Mesendoderm (in vitro differentiated cells): ENCODE measurements at regions not wholly inside any gene's neighbourhood (a gene's known extent, or its start where the extent isn't known, plus 50 kb on each side); places are given as distances from the start of the nearest gene placed in this dataset.
A peak's percentile ranks its signal among the peaks of the same experiment; 100 is the strongest.

Experiments used
- DNase-seq: peaks from one replicate; pipeline ENCODE4 v3.0.0; 2013
- H2AK5ac ChIP-seq: 2 replicates; pipeline ENCODE4 v1.6.1; 2013; ENCODE audit warnings: low read length, inconsistent platforms
- H2BK120ac ChIP-seq: 2 replicates; pipeline ENCODE4 v1.6.1; 2013; ENCODE audit warnings: low read depth, mild to moderate bottlenecking, low read length, moderate library complexity, mixed read lengths
- H2BK15ac ChIP-seq: replicated peaks from 2 replicates; pipeline ENCODE4 v1.6.1; 2013; ENCODE audit warnings: low read depth, mild to moderate bottlenecking, moderate library complexity
- H2BK5ac ChIP-seq: 2 replicates; pipeline ENCODE4 v1.6.1; 2013; ENCODE audit warnings: low read length, inconsistent platforms
- H3K18ac ChIP-seq: 2 replicates; pipeline ENCODE4 v1.6.1; 2013; ENCODE audit warnings: mild to moderate bottlenecking, low read length, mixed read lengths
- H3K23ac ChIP-seq: one replicate; pipeline ENCODE4 v1.6.1; 2013; ENCODE audit warnings: low read length
- H3K27ac ChIP-seq: 2 replicates; pipeline ENCODE4 v1.5.1; 2013; ENCODE audit warnings: low read depth, mild to moderate bottlenecking, inconsistent platforms, low read length, moderate library complexity
- H3K27me3 ChIP-seq: 2 replicates; pipeline ENCODE4 v1.6.1; 2013; ENCODE audit warnings: low read length, control low read depth, mild to moderate bottlenecking, inconsistent platforms; ENCODE audit not compliant: insufficient read depth, poor library complexity
- H3K36me3 ChIP-seq: 2 replicates; pipeline ENCODE4 v1.6.1; 2013; ENCODE audit warnings: low read length, inconsistent platforms; ENCODE audit not compliant: control insufficient read depth, insufficient read depth
- H3K4ac ChIP-seq: one replicate; pipeline ENCODE4 v1.6.1; 2013; ENCODE audit warnings: low read depth, mild to moderate bottlenecking, low read length, moderate library complexity
- H3K4me1 ChIP-seq: 2 replicates; pipeline ENCODE4 v1.6.1; 2013; ENCODE audit warnings: low read depth, low read length, inconsistent platforms; ENCODE audit not compliant: control insufficient read depth
- H3K4me2 ChIP-seq: 2 replicates; pipeline ENCODE4 v1.6.1; 2013; ENCODE audit warnings: low read length
- H3K4me3 ChIP-seq: 2 replicates; pipeline ENCODE4 v1.5.1; 2013; ENCODE audit warnings: mild to moderate bottlenecking, low read length
- H3K56ac ChIP-seq: one replicate; pipeline ENCODE4 v1.6.1; 2013; ENCODE audit warnings: low read length
- H3K79me1 ChIP-seq: 2 replicates; pipeline ENCODE4 v1.6.1; 2013; ENCODE audit warnings: low read length, inconsistent platforms
- H3K79me2 ChIP-seq: 2 replicates; pipeline ENCODE4 v1.6.1; 2013; ENCODE audit warnings: mild to moderate bottlenecking, low read length; ENCODE audit not compliant: control insufficient read depth, insufficient read depth
- H3K9ac ChIP-seq: 2 replicates; pipeline ENCODE4 v1.6.1; 2013; ENCODE audit warnings: low read length, inconsistent platforms
- H4K5ac ChIP-seq: one replicate; pipeline ENCODE4 v1.6.1; 2013; ENCODE audit warnings: low read length
- H4K8ac ChIP-seq: one replicate; pipeline ENCODE4 v1.6.1; 2013; ENCODE audit warnings: low read depth, mild to moderate bottlenecking, control low read depth, low read length, moderate library complexity
- WGBS: extraction: QIAGEN DNeasy Blood & Tissue Kit; methylation state at CpG from one replicate; pipeline ENCODE4 v1.1.7; 2013; ENCODE audit warnings: low lambda C conversion rate, missing lambda C conversion rate; ENCODE audit not compliant: insufficient coverage; ENCODE audit errors: extremely low coverage; 5-methylcytosine and 5-hydroxymethylcytosine counted together

DNA sequence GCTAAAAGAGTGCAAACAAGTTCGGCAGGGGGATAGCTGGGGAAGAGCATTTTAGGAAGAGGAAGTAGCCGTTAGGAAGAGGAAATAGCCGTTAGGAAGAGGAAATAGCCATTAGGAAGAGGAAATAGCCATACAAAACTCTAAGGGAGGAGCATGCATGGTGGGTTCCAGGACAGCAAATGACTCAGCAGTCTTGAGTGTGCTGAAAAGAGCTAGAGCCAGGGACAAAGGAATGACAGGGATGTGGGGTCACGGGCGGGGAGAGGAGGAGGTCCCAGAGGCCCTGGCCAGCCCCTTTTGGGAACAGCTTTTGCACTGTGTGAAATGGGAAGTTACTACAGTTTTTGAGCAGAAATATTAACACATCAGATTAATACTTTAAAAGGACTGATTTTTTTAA, 882.6 kb downstream of the TRIML1 start:
- no peak overlapping the region for H3K23ac ChIP-seq
- WGBS, result no CpG with 5 or more reads among the region's 5 CpGs

GRCh38 chr4:189022440-189023035, 883.3 kb downstream of the TRIML1 start:
- H3K56ac ChIP-seq, result no peak overlapping the region
- WGBS, result no CpG with 5 or more reads among the region's 4 CpGs
- H4K8ac ChIP-seq, result no peak overlapping the region
- no peak overlapping the region for H3K4me3 ChIP-seq
- H4K5ac ChIP-seq, result no peak overlapping the region
- H3K18ac ChIP-seq, result no peak overlapping the region
- no peak overlapping the region for H2BK15ac ChIP-seq
- peak; percentile 6 for DNase-seq
- H3K79me2 ChIP-seq, result no peaks in the 10 kb centered on the region
- no peak overlapping the region for H3K9ac ChIP-seq
- no peak overlapping the region for H3K4ac ChIP-seq
- H3K27ac ChIP-seq, result no peak overlapping the region
- H3K79me1 ChIP-seq, result no peaks in the 10 kb centered on the region
- no peak overlapping the region for H3K23ac ChIP-seq
- H2BK120ac ChIP-seq, result no peak overlapping the region
- H3K36me3 ChIP-seq, result no peaks in the 10 kb centered on the region
- no peak overlapping the region for H2BK5ac ChIP-seq
- no peak overlapping the region for H3K4me2 ChIP-seq
- H3K4me1 ChIP-seq, result no peaks in the 10 kb centered on the region
- H3K27me3 ChIP-seq, result no peaks in the 10 kb centered on the region
- H2AK5ac ChIP-seq, result no peak overlapping the region

More for the DNA sequence above, 882.6 kb downstream of the TRIML1 start:
- Histone ChIP-seq H3K79me1 (no peaks in the 10 kb centered on the region), H3K56ac (no peak overlapping the region), H3K4me1 (no peaks in the 10 kb centered on the region), H2BK15ac (no peak overlapping the region), H2AK5ac (no peak overlapping the region), H4K5ac (no peak overlapping the region), H3K18ac (no peak overlapping the region), H3K9ac (no peak overlapping the region), H3K4me2 (no peak overlapping the region), H3K4me3 (no peak overlapping the region), H3K79me2 (no peaks in the 10 kb centered on the region), H3K4ac (no peak overlapping the region), H2BK5ac (no peak overlapping the region), H4K8ac (no peak overlapping the region), H3K27me3 (no peaks in the 10 kb centered on the region), H2BK120ac (no peak overlapping the region), H3K36me3 (no peaks in the 10 kb centered on the region), H3K27ac (no peak overlapping the region)
- peak; percentile 81 for DNase-seq

- no peak overlapping the region for H2BK15ac ChIP-seq
- H3K27ac ChIP-seq, result no peak overlapping the region
Observed at GRCh38 chr4:189029976-189030504, 890.8 kb downstream of the TRIML1 start.

GRCh38 chr4:189032606-189033338, 893.5 kb downstream of the TRIML1 start:
- no CpG with 5 or more reads among the region's 10 CpGs for WGBS

More at GRCh38 chr4:189029976-189030504, 890.8 kb downstream of the TRIML1 start:
- H2BK5ac ChIP-seq, result no peak overlapping the region
- no peak overlapping the region for H3K9ac ChIP-seq
- no peaks in the 10 kb centered on the region for H3K79me1 ChIP-seq
- H2BK120ac ChIP-seq, result no peak overlapping the region
- no peaks in the 10 kb centered on the region for H3K27me3 ChIP-seq
- no peak overlapping the region for H3K4ac ChIP-seq
- H2AK5ac ChIP-seq, result no peak overlapping the region
- H3K4me3 ChIP-seq, result no peak overlapping the region
- H4K5ac ChIP-seq, result no peak overlapping the region
- H3K18ac ChIP-seq, result no peak overlapping the region
- H4K8ac ChIP-seq, result no peak overlapping the region
- H3K36me3 ChIP-seq, result no peaks in the 10 kb centered on the region
- no peaks in the 10 kb centered on the region for H3K4me1 ChIP-seq
- no peaks in the 10 kb centered on the region for H3K79me2 ChIP-seq
- no CpG with 5 or more reads among the region's 9 CpGs for WGBS
- H3K4me2 ChIP-seq, result no peak overlapping the region
- H3K23ac ChIP-seq, result no peak overlapping the region
- no peak overlapping the region for H3K56ac ChIP-seq
- DNase-seq, result no peak

DNA sequence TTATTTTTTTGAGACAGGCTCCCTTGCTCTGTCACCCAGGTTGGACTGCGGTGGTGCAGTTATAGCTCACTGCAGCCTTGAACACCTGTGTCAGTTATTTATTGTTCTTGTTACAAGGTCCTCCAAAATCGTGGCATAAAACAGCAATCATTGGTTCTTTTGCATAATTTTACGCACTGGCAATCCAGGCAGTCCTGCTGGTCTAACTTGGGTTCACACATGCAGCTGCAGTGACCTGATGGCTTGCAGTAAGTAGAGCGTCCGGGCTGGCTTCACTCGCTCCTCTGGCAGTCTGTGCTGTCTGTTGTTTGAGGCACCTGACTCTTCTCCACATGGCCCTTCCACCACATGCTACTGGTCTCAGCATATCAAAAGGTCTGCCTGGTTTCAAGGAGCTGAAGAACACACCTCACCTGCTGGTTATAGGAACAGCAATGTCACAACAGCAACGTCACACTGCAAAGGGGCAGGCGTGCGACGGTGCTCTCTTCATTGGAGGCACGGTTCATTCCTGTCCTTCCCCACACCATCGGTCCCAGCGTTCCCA, 894.6 kb downstream of the TRIML1 start:
- H3K9ac ChIP-seq, result no peak overlapping the region
- H3K27ac ChIP-seq, result no peak overlapping the region
- no peak overlapping the region for H3K4ac ChIP-seq
- WGBS, result no CpG with 5 or more reads among the region's 13 CpGs
- no peaks in the 10 kb centered on the region for H3K27me3 ChIP-seq
- no peak for DNase-seq
- H2BK120ac ChIP-seq, result no peak overlapping the region
- no peak overlapping the region for H3K4me2 ChIP-seq
- H3K18ac ChIP-seq, result no peak overlapping the region
- no peak overlapping the region for H2BK5ac ChIP-seq
- H3K79me2 ChIP-seq, result no peaks in the 10 kb centered on the region
- no peaks in the 10 kb centered on the region for H3K4me1 ChIP-seq
- no peak overlapping the region for H2AK5ac ChIP-seq
- no peak overlapping the region for H2BK15ac ChIP-seq
- H3K23ac ChIP-seq, result no peak overlapping the region
- no peak overlapping the region for H4K8ac ChIP-seq
- no peak overlapping the region for H3K56ac ChIP-seq
- H3K36me3 ChIP-seq, result no peaks in the 10 kb centered on the region
- no peak overlapping the region for H3K4me3 ChIP-seq
- H3K79me1 ChIP-seq, result no peaks in the 10 kb centered on the region
- no peak overlapping the region for H4K5ac ChIP-seq

More at GRCh38 chr4:189032606-189033338, 893.5 kb downstream of the TRIML1 start:
- Histone ChIP-seq H2BK120ac (no peak overlapping the region), H3K36me3 (no peaks in the 10 kb centered on the region), H3K79me1 (no peaks in the 10 kb centered on the region), H3K23ac (no peak overlapping the region), H4K5ac (no peak overlapping the region), H3K9ac (no peak overlapping the region), H3K4me1 (no peaks in the 10 kb centered on the region), H3K4ac (no peak overlapping the region), H3K79me2 (no peaks in the 10 kb centered on the region), H3K27me3 (no peaks in the 10 kb centered on the region), H2AK5ac (no peak overlapping the region), H2BK5ac (no peak overlapping the region), H3K56ac (no peak overlapping the region), H4K8ac (no peak overlapping the region), H2BK15ac (no peak overlapping the region), H3K4me3 (no peak overlapping the region), H3K4me2 (no peak overlapping the region), H3K18ac (no peak overlapping the region), H3K27ac (no peak overlapping the region)
- DNase-seq, result no peak
